NCI-H2196 treated with DMSO at 0.1 percent for 48 hours (cell line): ENCODE measurements at regions not wholly inside any gene's neighbourhood (a gene's known extent, or its start where the extent isn't known, plus 50 kb on each side); places are given as distances from the start of the nearest gene placed in this dataset.

ENCODE experiments used
- DNase-seq: peaks from one replicate; lab custom pipeline; 2025; ENCODE audit not compliant: unreplicated experiment; lab: John Stamatoyannopoulos, UW

DNA sequence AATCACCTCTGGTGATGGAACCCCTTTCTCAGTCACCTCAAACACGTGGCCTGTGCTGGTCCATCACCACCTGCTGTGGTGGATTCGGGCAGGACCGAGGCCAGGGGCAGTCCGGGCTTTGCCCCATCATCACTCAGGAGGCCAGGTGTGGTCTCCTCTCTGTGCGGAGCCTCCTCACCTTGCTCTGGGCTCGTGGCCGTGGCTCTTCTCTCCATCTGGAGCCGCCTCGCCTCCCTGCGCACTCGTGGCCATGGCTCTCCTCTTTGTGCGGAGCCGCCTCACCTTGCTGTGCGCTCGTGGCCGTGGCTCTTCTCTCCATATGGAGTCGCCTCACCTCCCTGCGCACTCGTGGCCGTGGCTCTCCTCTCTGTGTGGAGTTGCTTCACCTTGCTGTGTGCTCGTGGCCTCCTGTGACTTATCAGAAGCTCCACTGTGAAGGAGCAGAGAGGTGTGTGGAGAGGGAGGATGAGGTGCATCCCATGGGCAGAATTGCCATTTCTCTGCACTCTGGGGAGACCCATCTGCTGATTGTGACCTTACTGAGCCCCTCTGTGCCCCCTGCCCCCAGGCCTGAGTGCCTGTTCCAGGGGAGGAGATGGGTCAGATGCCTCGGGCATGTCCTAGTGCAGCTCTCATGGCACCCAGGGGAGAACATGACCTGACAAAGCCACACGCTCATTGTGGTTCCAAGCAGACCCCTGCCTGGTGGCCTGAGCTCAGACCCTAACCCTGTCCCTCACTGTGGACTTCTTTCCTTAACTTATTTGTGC, 276.6 kb upstream of the IRX2 start:
- no peak for DNase-seq

DNA sequence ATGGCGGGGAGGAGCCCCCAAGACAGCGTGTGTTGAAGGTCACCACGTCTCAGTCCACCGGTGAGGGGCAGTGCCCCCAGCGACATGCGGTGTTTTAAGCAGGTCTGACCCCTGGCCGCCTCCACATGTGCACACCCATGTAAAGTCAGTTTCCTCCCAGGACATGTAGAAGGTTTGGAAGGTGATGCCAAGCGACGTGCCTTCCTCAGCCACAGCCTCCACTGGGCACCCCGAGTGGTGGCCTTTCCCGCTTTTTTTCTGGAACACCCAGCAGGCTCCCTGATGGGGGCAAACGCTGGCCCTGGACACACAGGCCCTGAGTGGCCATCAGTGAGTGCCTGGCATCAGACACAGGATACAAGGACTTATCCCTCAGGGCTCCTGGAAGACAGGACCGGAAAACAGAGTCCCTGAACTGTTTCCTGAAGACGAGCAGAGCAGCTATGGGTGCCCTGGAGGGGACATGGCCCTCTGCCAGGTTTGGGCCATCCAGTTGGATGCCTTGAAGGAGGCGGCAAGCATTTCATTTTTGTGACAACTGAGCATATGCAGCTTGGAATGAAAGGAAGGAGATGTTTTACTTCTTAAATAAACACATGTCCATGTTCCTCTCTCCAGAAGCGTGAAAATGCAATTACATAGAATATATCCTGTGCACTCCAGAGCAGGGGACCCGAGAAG, 275.8 kb upstream of the IRX2 start:
- DNase-seq, result no peak

DNA sequence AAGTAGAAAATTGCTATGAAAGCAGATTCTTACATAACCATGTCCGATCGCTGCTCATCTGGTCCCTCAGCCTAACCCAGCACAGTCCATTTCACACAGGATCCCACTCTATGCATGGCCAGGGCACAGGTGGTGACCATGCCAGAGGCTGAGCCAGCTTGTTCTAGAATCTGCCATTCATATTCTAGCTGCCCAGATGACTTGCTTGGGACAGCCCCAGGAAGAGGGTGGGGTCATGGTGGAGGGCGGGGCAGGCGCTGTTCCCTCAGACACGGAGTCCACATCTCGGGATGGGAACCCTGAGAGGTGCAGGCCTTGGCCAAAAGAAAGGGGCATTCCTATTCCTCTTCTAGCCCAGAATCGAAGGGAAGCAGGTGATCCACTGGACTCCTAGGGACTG, 275.2 kb upstream of the IRX2 start:
- DNase-seq, result no peak

DNA sequence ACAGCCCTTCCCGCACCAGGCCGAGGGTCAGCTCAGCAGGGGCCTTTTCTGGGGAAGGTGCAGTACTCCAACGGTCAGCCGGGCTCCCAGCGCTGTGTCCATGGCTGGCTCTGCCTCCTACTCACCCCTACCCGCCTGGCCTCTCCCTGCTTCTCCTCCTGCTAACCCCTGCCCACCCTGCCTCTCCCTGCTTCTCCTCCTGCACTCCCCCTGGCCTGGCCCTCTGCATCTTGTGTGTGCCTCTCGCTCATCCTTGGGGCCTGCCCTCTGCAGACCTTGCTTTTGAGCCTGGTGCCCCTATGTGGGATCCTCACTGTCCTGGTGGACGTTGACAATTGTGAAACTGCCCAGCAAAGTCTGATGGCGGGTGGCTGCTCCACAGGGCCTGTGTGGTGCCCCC, 274.6 kb upstream of the IRX2 start:
- no peak for DNase-seq

DNA sequence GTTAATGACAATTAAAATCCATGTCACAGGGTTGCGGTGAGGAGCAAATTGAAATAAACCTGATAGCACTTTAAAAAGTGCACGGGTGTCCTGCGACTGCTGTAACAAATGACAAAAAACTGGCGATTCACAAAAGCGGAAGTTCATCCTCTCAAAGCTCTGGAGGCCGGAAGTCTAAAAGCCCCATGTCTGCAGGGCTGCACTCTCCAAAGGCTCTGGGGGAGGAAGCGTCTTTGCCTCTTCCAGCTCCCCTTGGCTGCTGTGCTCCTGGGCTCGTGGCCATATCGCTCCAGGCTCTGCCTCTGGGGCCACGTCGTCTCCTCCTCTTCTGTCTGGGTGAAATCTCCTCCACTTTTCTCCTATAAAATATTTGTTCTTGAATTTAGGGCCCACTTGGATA, 273.9 kb upstream of the IRX2 start:
- no peak for DNase-seq

DNA sequence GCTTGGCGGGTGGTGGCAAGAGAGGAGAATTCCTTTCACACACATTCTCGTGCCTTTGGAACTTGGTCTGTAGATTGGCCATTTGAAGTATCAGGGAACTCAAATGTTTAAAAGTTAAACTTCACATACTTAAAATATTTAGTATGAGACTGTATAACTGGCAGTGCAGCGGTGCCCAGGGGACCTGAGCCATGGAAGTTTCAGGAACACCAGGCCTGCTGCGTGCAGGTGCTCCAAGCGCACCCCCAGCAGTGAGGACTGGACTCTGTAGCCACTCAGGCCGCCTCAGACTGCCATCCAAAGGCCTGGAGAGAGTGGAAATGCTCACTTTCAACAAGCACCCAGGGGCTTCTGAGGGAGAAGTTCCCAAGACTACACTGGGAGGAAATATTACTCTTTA, 273.5 kb upstream of the IRX2 start:
- DNase-seq, result no peak

DNA sequence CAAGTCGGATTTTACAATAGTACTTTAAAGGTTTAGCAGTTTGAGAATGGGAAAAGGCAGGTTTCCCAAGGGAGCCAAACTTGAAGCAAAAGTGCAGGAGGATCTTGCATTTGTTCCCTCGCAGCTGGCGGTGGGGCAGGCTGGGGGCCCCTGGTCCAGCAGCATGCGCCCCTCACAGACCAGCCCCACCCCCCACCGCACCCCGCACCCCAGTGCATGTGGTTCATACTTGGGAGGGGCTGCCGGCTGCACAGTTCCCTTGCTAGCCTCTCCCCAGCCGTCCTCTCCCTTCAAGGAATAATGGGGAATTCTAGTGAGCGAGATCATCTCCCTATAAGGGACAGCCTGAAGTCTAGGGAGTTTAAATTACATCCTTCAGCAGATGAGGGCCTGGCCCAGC, 273.1 kb upstream of the IRX2 start:
- DNase-seq, result no peak

DNA sequence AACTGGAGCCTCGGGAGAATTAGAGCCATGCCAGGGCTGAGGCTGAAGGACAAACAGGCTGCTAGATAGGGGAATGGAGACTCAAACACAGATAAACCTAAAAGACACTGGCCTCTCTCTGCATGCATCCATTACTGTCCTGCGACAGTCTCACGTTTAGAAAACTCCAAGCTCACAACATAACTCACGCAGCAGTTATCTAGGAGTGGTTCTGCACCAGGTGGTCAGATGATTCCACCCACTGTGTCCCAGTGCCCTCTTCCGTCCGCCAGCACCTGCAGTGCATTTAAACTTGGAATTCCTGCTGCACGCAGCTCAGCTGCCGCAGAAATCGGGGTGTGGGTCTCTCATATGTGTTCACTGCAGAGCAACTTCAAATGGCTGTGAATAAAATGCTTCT, 272.6 kb upstream of the IRX2 start:
- no peak for DNase-seq

DNA sequence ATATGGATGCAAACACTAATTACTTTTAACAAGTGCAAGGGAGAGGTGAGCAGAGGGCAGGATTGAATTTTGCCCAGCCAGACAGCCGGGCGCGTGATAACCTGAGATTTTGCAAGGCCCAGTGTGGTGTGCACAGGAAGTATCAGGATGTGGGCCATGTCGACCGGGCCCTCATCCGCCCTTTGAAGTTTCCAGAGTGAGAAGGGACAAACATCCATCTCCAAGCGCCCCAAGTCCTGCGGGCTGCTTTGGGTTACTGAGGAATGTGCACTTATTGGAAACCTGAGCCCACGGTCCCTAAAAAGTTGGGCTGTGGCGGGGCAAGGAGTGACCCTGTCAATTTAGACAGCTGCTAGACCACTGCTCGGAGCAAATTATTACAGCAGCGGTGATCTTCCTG, 272.2 kb upstream of the IRX2 start:
- no peak for DNase-seq

DNA sequence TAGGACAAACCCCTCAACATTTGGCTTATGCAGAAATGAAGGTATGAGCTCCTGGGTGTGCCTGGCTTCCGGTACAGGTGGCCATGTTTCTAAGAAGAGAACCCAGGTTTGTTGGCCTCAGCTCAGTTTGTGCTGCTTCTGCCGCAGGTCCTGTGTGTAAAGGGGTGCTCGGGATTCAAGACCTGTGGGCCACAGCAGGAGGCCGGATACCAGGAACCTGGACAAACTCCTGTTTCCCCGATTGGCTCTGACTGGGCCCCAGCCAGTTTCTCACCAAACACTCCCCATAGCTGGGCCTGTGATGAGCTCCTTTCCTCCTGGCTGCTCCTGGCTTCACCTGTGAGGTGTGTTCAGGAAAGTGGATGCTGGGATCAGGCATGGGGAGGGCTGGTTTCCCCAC, 271.2 kb upstream of the IRX2 start:
- no peak for DNase-seq

DNA sequence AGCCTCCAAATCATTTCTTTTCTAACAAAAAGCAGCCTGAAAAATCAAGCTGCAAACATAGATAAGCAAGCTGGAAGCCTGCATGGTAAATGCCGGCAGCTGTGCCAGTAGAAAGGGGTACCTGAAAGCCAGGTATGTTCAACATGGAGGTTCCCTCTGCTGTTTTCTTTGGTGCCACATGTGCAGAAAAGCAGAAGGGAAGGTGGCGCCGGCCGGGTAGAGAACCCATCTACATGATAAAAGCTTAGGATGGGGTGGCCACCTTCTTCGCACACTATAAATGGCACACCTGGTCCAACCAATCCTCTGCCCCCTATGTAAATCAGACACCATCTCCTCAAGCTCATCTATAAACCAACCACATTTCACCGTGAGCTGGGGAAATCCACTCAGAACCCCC, 268.9 kb upstream of the IRX2 start:
- no peak for DNase-seq

DNA sequence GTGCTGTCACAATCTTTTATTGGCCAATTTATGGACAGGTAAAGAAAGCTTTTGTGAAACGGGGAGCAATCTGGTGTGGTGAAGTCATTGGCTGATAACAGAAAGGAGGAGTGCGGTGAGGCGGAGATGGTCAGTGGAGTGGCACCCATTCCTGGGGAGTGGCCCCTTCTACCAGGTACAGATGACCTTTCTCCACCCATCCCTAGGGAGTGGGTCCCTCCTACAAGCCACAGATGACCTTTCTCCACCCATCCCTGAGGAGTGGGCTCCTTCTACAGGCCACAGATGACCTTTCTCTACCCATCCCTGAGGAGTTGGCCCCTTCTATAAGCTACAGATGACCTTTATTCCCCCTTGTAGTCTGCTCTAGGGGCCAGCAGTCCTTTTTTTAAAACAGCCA, 267.6 kb upstream of the IRX2 start:
- no peak for DNase-seq

DNA sequence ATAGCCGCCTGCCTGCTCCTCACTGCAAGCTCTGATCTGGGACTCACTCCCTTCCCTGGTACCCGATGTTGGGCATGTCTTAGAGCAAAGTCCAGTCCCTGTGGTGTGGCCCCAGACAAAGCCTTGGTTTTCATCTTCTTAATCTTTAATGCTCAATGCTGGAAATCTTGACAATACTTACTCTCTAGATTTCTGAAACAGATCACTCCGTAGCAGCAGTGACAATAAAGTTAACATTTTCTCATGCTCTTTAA, 260.2 kb upstream of the IRX2 start:
- DNase-seq, result no peak

DNA sequence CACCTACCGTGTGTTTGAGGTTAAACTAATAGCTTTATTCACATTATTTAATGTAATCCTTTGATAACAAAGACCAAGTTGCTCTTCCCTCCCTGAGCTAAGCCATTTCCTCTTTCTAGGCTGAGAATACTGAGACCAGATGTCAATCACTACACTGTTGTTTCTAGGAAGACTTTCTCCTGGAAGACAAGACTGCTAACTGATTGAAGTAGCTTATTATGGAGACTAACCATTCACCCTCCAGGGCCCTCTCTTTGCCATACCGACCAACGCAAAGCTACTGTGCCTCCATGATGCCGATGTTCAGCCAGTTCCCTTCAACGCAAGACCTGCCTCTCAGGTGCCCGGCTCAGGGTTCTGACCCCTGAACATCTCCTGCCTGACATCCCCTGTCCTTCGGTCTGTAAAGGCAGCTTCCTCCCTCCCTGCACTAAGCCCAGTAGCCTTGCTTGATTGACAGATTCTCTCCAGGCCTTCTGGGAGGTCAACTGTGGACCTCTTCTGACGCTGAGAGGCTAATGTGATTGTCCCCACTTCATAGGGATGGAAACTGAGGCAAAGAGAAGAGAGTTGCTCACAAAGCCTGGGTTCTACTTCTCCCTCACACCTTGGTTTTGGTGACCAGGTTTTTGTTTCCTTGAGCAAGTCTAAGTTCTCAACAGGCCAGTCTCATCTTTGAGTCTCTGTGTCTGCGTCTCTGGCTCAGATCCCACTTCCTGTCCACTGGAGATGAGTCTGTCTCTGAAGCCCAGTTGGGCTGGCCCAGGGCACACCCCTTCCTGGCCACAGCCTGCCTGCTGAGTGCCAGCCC, 259.7 kb upstream of the IRX2 start:
- DNase-seq, result no peak

DNA sequence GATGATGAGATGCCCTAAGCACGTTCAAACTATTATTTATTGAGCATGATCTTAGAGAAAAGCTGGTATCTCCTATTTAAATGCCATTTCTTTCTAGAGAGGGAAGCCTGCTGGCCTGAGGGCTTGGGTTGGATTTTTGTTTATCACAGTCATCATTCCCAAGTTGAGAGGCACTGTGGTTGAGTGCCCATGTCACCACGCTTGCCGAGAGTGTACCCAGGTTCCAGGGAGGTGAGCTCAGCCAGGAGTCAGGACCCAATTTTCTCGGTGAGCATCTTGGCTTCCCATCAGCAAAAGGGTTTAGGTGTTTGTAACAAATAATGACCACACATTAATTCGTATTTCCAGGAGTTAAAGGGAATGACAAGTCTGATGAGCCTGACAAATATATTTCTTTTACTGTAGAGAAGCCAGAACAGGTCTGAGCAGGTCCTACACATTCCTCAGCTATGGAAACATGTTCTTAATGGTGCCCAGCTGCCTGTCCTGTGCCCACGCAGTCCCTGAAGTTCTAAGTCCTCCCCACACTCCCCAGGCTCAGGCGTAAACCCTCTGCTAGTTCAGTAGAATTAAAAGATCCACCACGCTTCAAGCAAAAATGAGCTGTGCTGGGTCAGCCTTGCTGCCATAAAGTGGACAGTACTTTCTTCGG, 258.9 kb upstream of the IRX2 start:
- DNase-seq, result no peak

DNA sequence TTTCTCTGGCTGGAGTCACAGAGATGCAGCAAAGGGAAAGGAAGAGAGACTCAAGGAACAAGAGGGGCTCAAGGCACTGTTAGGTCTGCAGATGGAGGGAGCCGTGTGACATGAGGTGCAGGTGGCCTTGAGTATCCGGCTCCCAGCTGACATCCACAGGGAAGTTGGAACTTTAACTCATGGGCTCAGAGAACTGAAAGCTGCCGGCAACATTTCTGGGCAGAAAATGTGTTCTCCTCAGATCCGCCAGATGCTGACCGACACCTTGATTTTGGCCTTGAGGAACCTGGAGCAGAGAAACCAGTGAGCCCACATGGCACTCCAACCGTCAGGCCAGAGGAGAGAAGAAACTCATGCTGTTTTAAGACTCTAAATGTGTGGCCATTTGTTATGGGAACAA, 258.1 kb upstream of the IRX2 start:
- DNase-seq, result no peak

DNA sequence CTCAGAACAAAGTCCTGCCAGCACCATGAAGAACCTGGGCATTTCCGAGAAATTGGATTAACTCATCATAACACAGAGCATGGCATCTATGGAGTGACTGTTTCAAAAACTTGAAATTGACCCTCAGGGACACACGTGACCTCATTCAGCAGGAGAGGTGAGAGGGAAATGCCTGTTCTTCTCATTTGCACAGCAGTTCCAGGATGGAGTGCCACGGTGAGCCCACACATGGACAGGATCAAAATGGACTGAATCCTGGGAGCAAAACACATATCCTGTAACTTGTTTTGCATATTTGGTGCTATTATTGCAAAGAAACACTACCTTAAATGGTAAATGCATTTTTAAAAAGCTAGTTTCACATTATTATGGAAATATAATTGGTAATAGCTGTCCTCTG, 256.1 kb upstream of the IRX2 start:
- DNase-seq, result no peak

DNA sequence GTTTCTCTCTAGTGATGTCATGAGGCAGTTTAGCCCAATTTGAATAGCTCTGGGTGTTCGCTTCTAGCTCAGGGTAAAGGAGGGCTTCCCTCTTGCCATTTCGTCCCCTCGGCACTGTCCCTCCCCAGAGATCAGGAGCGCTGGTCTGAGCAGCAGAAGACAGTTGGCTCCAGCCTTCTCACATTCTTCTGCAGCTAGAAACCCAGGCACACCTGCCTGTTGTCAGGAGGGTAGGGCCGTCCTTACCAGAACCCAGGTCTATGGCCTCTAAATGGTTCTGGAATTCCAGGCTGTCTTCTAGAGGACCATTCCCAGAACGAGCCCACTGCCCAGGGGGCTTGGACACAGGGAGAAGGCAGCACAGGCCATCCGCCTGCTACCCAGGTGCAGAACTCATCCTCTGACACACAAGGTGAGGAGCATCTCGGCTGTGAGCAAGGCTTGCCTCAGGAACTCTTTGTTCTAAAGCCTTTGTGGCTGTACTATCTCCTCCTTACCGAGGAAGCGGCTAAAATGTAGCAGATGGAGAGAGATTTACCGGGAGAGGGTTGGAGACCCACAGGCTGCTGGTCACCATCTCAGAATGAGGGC, 255.6 kb upstream of the IRX2 start:
- DNase-seq, result no peak

DNA sequence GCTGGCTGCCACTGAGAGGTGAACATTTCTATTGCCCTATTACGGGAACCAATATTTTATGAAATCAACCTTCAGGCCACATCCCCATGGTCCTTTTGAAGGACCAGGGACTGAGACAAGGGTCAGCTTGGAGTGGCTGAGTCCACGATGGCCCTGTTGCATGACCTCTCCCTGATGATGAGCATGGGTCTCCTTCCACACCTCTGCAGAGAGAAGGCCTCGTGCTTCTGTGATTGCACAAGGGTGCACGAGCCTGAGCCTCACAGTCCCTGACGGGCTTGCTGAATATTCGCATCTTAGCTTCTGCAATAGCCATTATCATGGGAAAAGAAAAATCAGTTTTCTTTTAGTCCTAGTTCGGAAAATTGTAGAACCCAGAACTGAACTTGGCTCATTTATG, 255.0 kb upstream of the IRX2 start:
- DNase-seq, result no peak

DNA sequence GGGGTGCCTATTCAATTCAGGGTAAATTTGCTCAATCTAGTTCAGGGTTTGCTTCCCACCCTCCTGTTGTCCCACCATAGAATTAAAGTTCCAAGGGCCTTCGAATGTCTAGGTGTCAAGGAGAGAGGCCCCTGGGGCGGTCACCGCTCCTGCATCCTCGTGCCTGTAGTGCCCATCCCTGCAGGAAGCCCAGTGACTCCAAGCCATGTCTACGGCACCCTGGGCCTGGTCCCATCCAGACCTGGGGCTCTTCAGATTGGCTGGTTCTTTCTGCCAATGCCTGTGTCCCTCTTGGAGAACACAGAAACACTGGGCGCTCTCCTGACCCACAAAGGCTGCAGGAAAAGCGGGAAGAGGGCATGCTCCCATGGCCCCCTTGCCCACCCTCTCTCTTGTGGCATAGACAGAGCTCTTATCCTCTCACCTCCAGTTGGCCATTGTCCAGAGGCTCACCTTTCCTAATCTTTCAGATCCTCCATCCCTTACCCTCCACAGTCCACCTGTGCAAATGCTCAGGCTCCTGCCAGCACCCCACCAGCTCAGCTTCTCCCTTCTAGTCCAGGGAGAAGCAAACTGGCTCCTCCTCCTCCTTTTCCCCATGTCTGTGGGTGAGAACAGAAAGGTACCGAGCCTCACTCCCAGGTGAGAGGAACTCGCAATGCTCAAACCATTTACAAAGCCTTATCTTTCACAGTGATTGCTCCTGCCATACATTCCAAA, 253.0 kb upstream of the IRX2 start:
- no peak for DNase-seq

DNA sequence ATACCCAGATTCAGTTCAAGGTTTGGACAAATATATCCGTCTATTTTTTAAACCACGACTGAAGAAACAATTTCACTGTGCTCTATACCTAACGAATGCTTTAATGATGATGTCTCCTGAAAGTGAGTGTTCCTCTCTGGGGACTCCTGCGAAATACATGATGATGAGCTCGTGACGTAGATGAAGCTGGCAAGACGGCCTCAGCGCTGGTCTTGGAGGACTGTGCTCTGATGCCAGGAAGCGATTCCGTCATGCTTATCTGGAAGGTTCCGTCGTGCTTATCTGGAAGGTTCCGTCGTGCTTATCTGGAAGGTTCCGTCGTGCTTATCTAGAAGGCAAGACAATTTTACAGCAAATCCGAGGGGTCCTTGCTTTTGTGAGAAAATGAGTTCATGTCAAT, 250.8 kb upstream of the IRX2 start:
- no peak for DNase-seq
